Activated naive CD8-positive, alpha-beta T cell treated with anti-CD3 and anti-CD28 coated beads, Interleukin-2, amount 50 U/mL, for 24 hours (primary cell): ENCODE measurements at regions not wholly inside any gene's neighbourhood (a gene's known extent, or its start where the extent isn't known, plus 50 kb on each side); places are given as distances from the start of the nearest gene placed in this dataset.

Source experiments
- ATAC-seq: fragments of 150-1000 bp; cut with Tn5 transposase; one replicate; pipeline ENCODE4 v1.10.0; 2021
- DNase-seq: peaks from one replicate; pipeline ENCODE4 v3.0.0; 2021
- H3K27ac Mint-ChIP-seq: one replicate; pipeline ENCODE4 v1.8.0; 2021; ENCODE audit warnings: mild to moderate bottlenecking, mixed read lengths
- H3K27me3 Mint-ChIP-seq: one replicate; pipeline ENCODE4 v1.8.0; 2021; ENCODE audit warnings: mixed read lengths
- H3K36me3 Mint-ChIP-seq: one replicate; pipeline ENCODE4 v1.8.0; 2021; ENCODE audit warnings: low read depth, mixed read lengths
- H3K4me1 Mint-ChIP-seq: one replicate; pipeline ENCODE4 v1.8.0; 2021; ENCODE audit warnings: mixed read lengths
- H3K4me3 Mint-ChIP-seq: one replicate; pipeline ENCODE4 v1.8.0; 2021; ENCODE audit warnings: mild to moderate bottlenecking, moderate library complexity, mixed read lengths
- H3K9me3 Mint-ChIP-seq: one replicate; pipeline ENCODE4 v1.8.0; 2021; ENCODE audit warnings: mixed read lengths

- H3K9me3 Mint-ChIP-seq, result no peaks in the 10 kb centered on the region
- DNase-seq, result no peak
- peaks cover 3% of the 10 kb centered on the region for H3K27me3 Mint-ChIP-seq
- no peak overlapping the region for H3K4me3 Mint-ChIP-seq
- H3K27ac Mint-ChIP-seq, result no peak overlapping the region
- no peaks in the 10 kb centered on the region for H3K4me1 Mint-ChIP-seq
- no peaks in the 10 kb centered on the region for H3K36me3 Mint-ChIP-seq
- ATAC-seq, result no peak
These were observed 49.8 kb upstream of the FCN1 start for GRCh38 chr9:134967547-134967930.

DNA sequence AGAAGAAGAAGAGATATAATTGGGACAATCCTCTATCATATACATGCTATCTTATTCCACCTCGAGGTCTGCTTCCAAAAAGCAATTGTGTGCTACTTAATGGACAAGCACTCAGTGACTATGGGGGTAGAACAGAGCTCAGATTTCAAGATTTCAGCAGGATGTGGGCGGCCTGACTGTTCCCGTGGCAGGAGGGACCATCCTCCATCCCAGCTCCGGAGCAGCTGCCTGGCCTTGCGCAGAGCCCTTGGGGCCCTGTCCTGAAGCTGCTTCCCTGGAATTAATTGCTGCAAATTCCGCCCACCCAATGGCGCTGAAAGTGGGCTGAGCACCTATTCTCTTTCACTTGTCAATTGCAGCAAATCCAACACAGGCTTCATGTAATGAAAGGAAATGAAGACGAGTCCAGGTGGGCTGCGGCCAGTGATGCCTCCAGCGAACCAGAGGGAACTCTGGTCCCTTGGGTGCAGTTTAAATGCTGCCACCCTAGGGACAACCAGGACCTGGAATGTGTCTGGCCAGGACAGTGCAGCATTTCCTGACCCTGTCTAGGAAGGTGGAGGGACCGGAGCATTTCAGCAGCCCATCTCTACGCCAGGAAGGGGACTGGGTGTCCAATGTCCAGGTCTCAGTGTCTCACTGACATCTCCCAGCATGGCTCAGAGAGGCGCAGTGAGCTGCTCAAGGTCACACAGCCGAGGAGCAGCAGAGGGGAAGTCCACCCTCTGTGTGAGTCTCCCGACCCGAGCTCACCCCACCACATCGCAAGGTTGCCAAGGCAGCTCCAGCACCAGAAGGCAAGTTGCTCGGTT, 50.5 kb upstream of the FCN1 start:
- H3K36me3 Mint-ChIP-seq, result no peaks in the 10 kb centered on the region
- no peak for ATAC-seq
- H3K4me3 Mint-ChIP-seq, result no peak overlapping the region
- no peak for DNase-seq
- no peak overlapping the region for H3K27ac Mint-ChIP-seq
- no peaks in the 10 kb centered on the region for H3K4me1 Mint-ChIP-seq
- H3K9me3 Mint-ChIP-seq, result no peaks in the 10 kb centered on the region
- H3K27me3 Mint-ChIP-seq, result peaks cover 5% of the 10 kb centered on the region

DNA sequence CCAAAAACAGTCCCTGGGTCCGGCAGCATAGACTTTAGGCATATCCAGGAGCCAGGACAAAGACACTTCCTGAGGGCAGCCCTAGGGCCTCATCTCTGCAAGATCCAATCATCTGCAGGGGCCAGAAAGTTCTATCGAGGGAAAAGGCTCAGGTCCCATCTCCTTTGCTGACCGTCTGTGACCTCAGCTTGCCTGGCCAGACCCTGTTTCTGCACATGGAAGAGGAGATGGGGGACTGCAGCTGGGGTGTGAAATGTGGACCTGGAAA, 51.0 kb upstream of the FCN1 start:
- no peaks in the 10 kb centered on the region for H3K4me1 Mint-ChIP-seq
- no peak overlapping the region for H3K4me3 Mint-ChIP-seq
- no peak for ATAC-seq
- DNase-seq, result no peak
- H3K27me3 Mint-ChIP-seq, result peaks cover 5% of the 10 kb centered on the region
- no peaks in the 10 kb centered on the region for H3K36me3 Mint-ChIP-seq
- H3K9me3 Mint-ChIP-seq, result no peaks in the 10 kb centered on the region
- no peak overlapping the region for H3K27ac Mint-ChIP-seq

DNA sequence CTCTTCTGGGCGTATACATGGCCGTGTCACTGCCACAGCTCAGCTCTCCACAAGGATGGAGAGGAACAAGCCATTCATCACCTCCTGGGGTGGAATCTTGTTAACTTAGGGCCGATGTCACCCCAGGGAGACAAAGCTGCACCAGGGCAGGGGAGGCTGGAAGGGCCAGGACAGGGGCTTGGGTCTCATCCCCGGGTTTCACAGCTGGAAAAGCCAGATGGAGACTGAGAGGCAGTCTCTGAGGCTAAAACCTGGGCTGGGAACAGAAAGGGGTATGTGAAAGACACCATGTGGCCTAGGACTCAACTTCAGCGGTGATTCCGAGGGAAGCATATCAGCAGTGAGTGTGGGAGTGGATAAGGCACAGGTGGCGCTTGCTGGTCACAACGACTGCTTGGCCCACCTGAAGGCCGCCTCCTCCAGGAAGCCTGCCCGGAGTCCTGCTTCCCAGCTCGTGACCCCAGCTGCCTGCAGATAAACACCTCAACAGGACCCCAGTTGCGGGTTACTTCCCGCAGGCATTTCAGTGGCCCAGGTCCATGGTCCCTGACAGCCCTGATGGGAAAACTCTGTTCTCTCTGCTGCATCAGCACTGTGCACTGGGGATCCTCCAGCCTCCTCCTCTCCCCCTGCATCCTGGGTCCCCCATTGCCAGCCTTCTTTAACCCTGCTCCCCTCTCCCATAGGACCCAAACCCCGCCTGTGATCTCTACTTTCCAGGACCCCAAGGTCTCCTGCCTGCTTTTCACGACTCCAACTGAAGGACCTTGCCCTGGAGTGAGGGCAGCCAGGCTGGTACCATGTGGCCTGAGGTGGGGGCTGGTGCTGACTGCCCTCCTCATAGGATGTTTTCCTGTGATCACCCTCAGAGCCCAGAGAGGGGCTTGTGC, 51.7 kb upstream of the FCN1 start:
- Mint-ChIP-seq H3K4me3 (no peak overlapping the region), H3K4me1 (no peaks in the 10 kb centered on the region), H3K27me3 (peaks cover 11% of the 10 kb centered on the region), H3K9me3 (no peaks in the 10 kb centered on the region), H3K27ac (no peak overlapping the region), H3K36me3 (no peaks in the 10 kb centered on the region)
- ATAC-seq, result no peak
- no peak for DNase-seq

GRCh38 chr9:134970198-134970597, 52.5 kb upstream of the FCN1 start:
- no peak for ATAC-seq
- DNase-seq, result no peak
- H3K27ac Mint-ChIP-seq, result no peak overlapping the region
- H3K9me3 Mint-ChIP-seq, result no peaks in the 10 kb centered on the region
- H3K4me1 Mint-ChIP-seq, result no peaks in the 10 kb centered on the region
- H3K36me3 Mint-ChIP-seq, result no peaks in the 10 kb centered on the region
- peaks cover 11% of the 10 kb centered on the region for H3K27me3 Mint-ChIP-seq
- no peak overlapping the region for H3K4me3 Mint-ChIP-seq

DNA sequence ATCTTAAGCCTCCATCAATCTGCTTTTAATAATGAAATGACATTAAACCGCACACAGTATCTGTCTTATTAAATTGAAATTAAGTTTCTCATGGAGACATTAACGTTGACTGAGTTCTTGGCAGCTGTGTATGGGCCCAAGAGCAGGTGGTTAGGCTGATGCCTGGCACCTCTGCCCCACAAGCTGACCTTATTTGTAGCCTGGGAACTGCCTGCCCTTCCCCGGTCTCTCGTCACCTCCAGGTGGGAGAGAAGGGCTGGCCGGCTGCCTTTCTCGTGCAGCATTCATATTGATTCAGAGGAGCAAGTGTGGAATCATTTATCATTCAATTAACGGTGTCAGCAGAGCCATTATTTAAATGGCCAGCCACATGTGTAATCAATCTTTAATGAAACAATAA, 53.0 kb upstream of the FCN1 start:
- H3K36me3 Mint-ChIP-seq, result no peaks in the 10 kb centered on the region
- H3K9me3 Mint-ChIP-seq, result no peaks in the 10 kb centered on the region
- H3K27me3 Mint-ChIP-seq, result peaks cover 11% of the 10 kb centered on the region
- H3K4me3 Mint-ChIP-seq, result no peak overlapping the region
- ATAC-seq (no peak), DNase-seq (no peak)
- no peak overlapping the region for H3K27ac Mint-ChIP-seq
- H3K4me1 Mint-ChIP-seq, result no peaks in the 10 kb centered on the region

GRCh38 chr9:134971196-134971595, 53.5 kb upstream of the FCN1 start:
- H3K4me3 Mint-ChIP-seq, result no peak overlapping the region
- no peak overlapping the region for H3K27ac Mint-ChIP-seq
- ATAC-seq, result no peak
- no peaks in the 10 kb centered on the region for H3K9me3 Mint-ChIP-seq
- H3K27me3 Mint-ChIP-seq, result peaks cover 11% of the 10 kb centered on the region
- DNase-seq, result no peak
- no peaks in the 10 kb centered on the region for H3K4me1 Mint-ChIP-seq
- no peaks in the 10 kb centered on the region for H3K36me3 Mint-ChIP-seq

GRCh38 chr9:134971696-134972095, 54.0 kb upstream of the FCN1 start:
- ATAC-seq, result no peak
- no peak for DNase-seq
- Mint-ChIP-seq H3K4me1 (no peaks in the 10 kb centered on the region), H3K4me3 (no peak overlapping the region), H3K9me3 (no peaks in the 10 kb centered on the region), H3K36me3 (no peaks in the 10 kb centered on the region), H3K27ac (no peak overlapping the region), H3K27me3 (peaks cover 11% of the 10 kb centered on the region)

- Mint-ChIP-seq H3K27me3 (peaks cover 11% of the 10 kb centered on the region), H3K9me3 (no peaks in the 10 kb centered on the region), H3K4me1 (no peaks in the 10 kb centered on the region), H3K36me3 (no peaks in the 10 kb centered on the region), H3K27ac (no peak overlapping the region), H3K4me3 (no peak overlapping the region)
- no peak for DNase-seq
- ATAC-seq, result no peak
These were observed 54.4 kb upstream of the FCN1 start for GRCh38 chr9:134972140-134972539.

DNA sequence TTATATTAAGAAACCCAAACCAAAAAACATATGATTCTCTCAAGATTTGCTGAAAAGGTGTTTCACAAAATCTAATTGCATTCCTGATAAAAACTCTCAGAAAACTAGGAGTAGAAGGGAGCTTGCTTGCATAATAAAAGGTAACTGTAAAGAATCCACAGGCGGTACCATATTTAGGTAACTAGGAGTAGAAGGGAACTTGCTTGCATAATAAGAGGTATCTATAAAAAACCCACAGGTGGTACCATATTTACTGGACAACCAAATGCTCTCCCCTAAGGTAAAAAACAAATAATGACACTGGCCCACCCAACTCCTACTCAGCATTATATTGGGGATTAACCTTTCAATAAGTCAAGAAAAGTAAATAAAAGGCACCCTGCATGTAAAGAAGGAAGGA, 57.5 kb upstream of the FCN1 start:
- Mint-ChIP-seq H3K27me3 (peaks cover 11% of the 10 kb centered on the region), H3K4me1 (no peaks in the 10 kb centered on the region), H3K36me3 (no peaks in the 10 kb centered on the region), H3K4me3 (no peak overlapping the region), H3K9me3 (no peaks in the 10 kb centered on the region), H3K27ac (no peak overlapping the region)
- ATAC-seq (no peak), DNase-seq (no peak)

DNA sequence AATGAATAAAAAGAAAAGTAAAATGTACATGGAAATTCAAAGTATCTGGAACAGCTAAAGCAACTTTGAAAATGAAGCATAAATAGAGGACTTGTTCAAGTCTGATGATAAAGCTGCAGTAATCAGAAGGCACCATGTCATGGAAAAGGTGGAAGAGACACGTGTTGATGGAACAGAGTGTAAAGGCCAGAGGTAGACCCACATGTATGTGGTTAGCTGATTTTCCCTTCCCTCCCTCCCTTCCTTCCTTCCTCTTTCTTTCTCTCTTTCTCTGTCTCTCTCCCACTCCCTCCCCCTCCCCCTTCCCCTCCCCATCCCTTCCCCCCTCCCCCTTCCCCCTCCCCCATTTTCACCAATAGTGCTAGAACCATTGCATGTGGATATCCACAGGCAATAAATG, 58.7 kb upstream of the FCN1 start:
- H3K27ac Mint-ChIP-seq, result no peak overlapping the region
- no peaks in the 10 kb centered on the region for H3K36me3 Mint-ChIP-seq
- H3K4me3 Mint-ChIP-seq, result no peak overlapping the region
- peaks cover 11% of the 10 kb centered on the region for H3K27me3 Mint-ChIP-seq
- DNase-seq, result no peak
- H3K9me3 Mint-ChIP-seq, result no peaks in the 10 kb centered on the region
- H3K4me1 Mint-ChIP-seq, result no peaks in the 10 kb centered on the region
- ATAC-seq, result no peak

GRCh38 chr9:134978272-134978671, 60.6 kb upstream of the FCN1 start:
- DNase-seq, result no peak
- no peaks in the 10 kb centered on the region for H3K9me3 Mint-ChIP-seq
- peaks cover 9% of the 10 kb centered on the region for H3K27me3 Mint-ChIP-seq
- H3K4me3 Mint-ChIP-seq, result no peak overlapping the region
- no peaks in the 10 kb centered on the region for H3K36me3 Mint-ChIP-seq
- H3K27ac Mint-ChIP-seq, result no peak overlapping the region
- no peaks in the 10 kb centered on the region for H3K4me1 Mint-ChIP-seq
- no peak for ATAC-seq

GRCh38 chr9:134980516-134980915, 62.8 kb upstream of the FCN1 start:
- Mint-ChIP-seq H3K4me1 (no peaks in the 10 kb centered on the region), H3K27ac (no peak overlapping the region), H3K27me3 (peaks cover 3% of the 10 kb centered on the region), H3K36me3 (no peaks in the 10 kb centered on the region), H3K4me3 (no peak overlapping the region), H3K9me3 (no peaks in the 10 kb centered on the region)
- ATAC-seq, result no peak
- DNase-seq, result no peak

DNA sequence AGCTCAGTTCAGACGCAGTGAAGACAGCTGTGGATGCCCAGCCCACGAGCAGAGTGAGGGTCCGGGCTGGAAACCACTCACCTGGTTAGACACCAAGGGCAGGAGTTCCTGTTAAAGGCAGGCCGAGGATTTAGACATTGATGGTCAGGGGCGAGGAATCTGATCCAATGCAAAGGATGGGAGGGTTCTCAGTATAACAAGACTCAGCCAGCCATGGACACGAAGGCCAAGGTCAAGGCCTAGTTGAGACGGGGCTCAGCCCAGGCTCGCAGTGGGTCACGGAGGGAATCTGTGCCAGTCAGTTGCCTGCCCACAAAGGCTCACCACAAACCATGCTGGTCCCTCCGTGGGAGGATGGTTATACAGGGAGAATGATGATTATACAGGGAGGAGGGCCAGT, 63.3 kb upstream of the FCN1 start:
- no peaks in the 10 kb centered on the region for H3K36me3 Mint-ChIP-seq
- ATAC-seq (no peak), DNase-seq (no peak)
- peaks cover 3% of the 10 kb centered on the region for H3K27me3 Mint-ChIP-seq
- H3K4me3 Mint-ChIP-seq, result no peak overlapping the region
- no peak overlapping the region for H3K27ac Mint-ChIP-seq
- H3K4me1 Mint-ChIP-seq, result no peaks in the 10 kb centered on the region
- no peaks in the 10 kb centered on the region for H3K9me3 Mint-ChIP-seq

GRCh38 chr9:134981829-134982228, 64.1 kb upstream of the FCN1 start:
- Mint-ChIP-seq H3K27me3 (peaks cover 3% of the 10 kb centered on the region), H3K4me1 (no peaks in the 10 kb centered on the region), H3K4me3 (no peak overlapping the region), H3K9me3 (peaks cover 3% of the 10 kb centered on the region), H3K27ac (no peak overlapping the region), H3K36me3 (peaks cover 3% of the 10 kb centered on the region)
- no peak for ATAC-seq
- DNase-seq, result no peak
